ENCODE measurements at regions not wholly inside any gene's neighbourhood (a gene's known extent, or its start where the extent isn't known, plus 50 kb on each side); places are given as distances from the start of the nearest gene placed in this dataset.

- TF ChIP-seq CTCF (conservative IDR thresholded peaks at IDR 0.05; ENCODE audit: low read length): no peak
- no peak overlapping the region for H3K4me3 ChIP-seq (ENCODE audit: low read length)
- no peak for DNase-seq (ENCODE audit: low read depth)
Observed at GRCh38 chr5:18037718-18038117, 403.5 kb downstream of the TAF11L14 start.

DNA sequence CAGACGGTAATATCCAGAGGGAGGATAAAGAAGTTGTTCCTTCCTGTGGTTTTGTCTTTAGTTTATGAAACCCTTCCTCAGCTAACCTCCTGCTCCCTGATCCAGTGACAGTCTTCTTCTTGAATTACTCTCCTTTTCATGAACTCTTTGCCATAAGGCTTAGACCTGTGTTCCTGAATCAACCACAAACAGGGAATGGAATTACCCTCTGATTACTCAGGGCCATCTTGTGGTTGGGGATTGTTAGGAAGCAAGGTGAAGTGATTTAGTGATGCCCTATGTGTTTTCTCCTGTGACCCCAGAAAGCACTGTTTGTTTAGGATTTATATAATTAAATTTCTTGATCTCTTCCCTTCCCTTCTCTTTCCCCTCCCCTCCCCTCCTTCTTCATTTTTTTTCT, 409.1 kb downstream of the TAF11L14 start:
- TF ChIP-seq CTCF (conservative IDR thresholded peaks at IDR 0.05; ENCODE audit: low read length): no peak
- DNase-seq (ENCODE audit: low read depth): no peak
- no peak overlapping the region for H3K4me3 ChIP-seq (ENCODE audit: low read length)

DNA sequence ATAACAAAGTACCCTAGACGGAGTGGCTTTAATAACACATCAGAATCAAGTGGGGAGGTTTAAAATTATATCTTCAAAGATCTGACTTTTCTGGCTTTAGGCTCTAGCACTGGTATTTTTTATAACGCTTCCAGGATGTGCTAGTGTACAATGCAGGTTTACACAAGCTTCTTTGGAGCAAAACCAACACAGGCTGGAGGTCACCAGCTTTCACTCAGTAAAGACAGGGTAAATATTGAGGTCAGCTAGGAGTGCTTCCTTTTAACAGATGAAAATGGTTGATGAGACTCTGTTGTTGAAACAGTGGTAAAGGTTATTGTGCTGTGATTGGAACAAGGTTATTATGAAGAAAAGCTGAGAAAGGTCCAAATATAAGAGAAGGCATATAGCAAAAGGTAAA, 414.2 kb downstream of the TAF11L14 start:
- H3K4me3 ChIP-seq (ENCODE audit: low read length): no peak overlapping the region
- no peak for DNase-seq (ENCODE audit: low read depth)
- no peak for TF ChIP-seq CTCF (conservative IDR thresholded peaks at IDR 0.05; ENCODE audit: low read length)

- no peak for DNase-seq (ENCODE audit: low read depth)
- TF ChIP-seq CTCF (conservative IDR thresholded peaks at IDR 0.05; ENCODE audit: low read length): no peak
- H3K4me3 ChIP-seq (ENCODE audit: low read length): no peak overlapping the region
Observed at GRCh38 chr5:18050345-18050744, 416.1 kb downstream of the TAF11L14 start.

- TF ChIP-seq CTCF (conservative IDR thresholded peaks at IDR 0.05; ENCODE audit: low read length): no peak
- DNase-seq (ENCODE audit: low read depth): no peak
- no peak overlapping the region for H3K4me3 ChIP-seq (ENCODE audit: low read length)
Observed at GRCh38 chr5:18050776-18051175, 416.5 kb downstream of the TAF11L14 start.

GRCh38 chr5:18051953-18052352, 417.7 kb downstream of the TAF11L14 start:
- no peak for DNase-seq (ENCODE audit: low read depth)
- no peak for TF ChIP-seq CTCF (conservative IDR thresholded peaks at IDR 0.05; ENCODE audit: low read length)

GRCh38 chr5:18052569-18052968, 418.3 kb downstream of the TAF11L14 start:
- no peak overlapping the region for H3K4me3 ChIP-seq (ENCODE audit: low read length)
- no peak for DNase-seq (ENCODE audit: low read depth)
- TF ChIP-seq CTCF (conservative IDR thresholded peaks at IDR 0.05; ENCODE audit: low read length): no peak

More at GRCh38 chr5:18051953-18052352, 417.7 kb downstream of the TAF11L14 start:
- no peak overlapping the region for H3K4me3 ChIP-seq (ENCODE audit: low read length)

All from AG10803 (cell line).